ENCODE measurements at regions not wholly inside any gene's neighbourhood (a gene's known extent, or its start where the extent isn't known, plus 50 kb on each side); places are given as distances from the start of the nearest gene placed in this dataset.
"Not testable (repeated sequence)": the region's sequence is repeated elsewhere in the genome, so short reads cannot be mapped to it uniquely, and the experiment has no call there.

DNA sequence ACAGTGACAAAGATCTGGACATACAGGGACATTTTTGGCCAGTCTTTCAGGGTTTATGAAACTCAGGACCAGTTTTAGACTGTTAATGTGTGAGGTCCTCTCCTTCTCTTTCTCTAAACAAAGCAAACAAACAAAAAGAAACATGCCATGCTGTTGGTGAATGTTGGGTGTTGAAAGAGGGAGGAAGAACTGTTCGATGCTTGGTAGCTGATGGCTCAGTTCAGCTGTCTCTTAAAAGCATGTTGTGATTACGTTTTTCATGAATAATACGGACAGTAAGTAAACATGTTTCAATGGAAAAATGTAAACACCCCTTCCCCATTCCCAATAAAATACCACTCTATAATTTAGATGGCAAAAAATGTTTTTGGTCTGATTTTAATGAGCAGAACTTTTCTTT lies 219.1 kb downstream of the SEC23IP start:
- no peak for DNase-seq (ENCODE audit: low read depth in 2 of 2)

DNA sequence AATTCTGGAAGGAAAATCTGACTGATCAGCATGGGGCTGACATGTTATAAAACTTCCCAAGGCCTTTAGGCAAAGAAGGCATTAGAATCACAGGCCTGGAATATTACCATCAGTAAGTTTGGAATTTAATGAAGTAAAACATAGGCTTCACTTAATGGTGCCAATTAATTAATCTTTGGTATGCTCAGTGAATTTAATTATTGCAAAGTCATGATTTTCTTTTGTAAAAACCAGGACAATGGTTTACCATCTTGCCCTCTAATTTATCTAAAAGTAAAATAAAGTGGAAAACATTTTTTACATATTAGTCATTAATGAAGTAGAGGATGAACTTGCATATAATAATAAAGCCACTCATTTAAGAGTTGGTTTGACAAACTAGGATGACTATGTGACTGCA lies 220.3 kb downstream of the SEC23IP start:
- no peak for DNase-seq (ENCODE audit: low read depth in 2 of 2)

DNA sequence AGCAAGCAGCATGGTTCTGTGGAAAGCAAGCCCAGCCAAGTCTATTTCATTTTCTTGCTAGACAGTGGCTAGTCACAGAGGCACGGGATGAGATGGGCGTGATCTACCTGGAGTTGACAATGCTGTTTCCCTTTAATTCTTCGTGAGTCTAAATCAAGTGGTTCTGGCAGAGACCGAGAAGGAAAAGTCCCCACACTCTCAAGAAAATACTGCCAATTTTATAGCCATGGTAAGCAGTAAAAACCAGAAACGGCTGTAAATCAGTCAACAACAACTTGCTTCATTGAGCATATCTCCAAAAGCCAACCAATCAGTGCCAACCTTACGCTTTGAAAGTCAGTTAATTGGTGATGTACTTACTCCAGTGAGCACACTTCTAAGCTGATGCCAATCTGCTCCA lies 223.4 kb downstream of the SEC23IP start:
- DNase-seq (ENCODE audit: low read depth in 2 of 2): no peak

DNA sequence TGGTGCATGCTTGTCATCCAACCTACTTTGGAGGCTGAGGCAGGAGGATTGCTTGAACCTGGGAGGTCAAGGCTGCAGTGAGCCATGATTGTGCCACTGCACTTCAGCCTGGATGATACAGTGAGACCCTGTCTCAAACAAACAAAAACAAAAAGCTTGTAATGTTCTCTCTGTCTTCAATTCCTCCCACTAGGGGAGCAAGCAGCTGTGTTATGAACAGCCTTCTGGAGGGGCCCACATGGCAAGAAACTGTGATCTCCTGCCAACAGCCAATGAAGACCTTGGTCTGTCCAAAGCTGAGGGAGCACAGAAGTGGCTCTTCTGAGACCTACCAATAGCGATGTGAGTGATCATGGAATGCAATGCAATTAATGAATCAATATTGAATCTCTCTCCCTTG lies 229.2 kb downstream of the SEC23IP start:
- DNase-seq (ENCODE audit: low read depth in 2 of 2): no peak

DNA sequence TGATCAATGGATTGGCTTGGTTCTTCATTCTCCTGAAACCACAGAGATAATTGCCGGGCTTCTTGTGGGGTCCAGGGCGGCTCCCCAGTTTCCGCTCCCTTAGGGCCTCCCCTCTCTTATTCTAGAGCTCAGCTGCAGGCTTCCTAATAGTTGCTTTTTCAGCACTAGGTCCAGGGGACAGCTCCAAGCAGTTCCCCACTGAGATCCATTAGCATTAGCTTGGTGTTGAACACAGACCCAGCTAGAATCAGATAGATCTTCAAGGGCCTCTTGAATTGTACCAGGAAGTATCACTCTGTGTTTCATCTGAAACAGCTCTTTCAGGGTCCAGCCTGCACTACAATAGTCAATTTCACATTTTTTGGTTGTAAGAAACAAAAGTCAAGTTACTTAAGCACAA lies 238.7 kb downstream of the SEC23IP start:
- no peak for DNase-seq (ENCODE audit: low read depth in 2 of 2)

DNA sequence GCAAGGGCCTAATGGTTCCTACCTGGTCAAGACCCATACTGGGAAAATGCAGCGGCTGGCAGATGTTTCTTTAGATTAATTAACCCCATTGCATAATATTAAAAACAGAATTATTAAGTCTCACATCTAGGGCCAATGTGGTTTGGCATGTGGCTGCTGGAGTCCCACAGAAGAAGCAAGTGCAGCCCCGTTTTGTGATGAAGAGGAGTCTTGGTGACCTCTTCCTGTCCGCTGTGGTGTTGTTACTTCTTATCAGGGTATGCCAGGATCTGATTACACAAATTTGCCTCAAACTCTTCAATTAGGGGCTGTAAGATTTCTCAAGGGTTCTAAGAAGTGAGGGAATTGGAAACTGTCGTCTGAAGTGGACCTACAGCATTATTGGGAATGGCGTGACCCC lies 240.3 kb downstream of the SEC23IP start:
- no peak for DNase-seq (ENCODE audit: low read depth in 2 of 2)

DNA sequence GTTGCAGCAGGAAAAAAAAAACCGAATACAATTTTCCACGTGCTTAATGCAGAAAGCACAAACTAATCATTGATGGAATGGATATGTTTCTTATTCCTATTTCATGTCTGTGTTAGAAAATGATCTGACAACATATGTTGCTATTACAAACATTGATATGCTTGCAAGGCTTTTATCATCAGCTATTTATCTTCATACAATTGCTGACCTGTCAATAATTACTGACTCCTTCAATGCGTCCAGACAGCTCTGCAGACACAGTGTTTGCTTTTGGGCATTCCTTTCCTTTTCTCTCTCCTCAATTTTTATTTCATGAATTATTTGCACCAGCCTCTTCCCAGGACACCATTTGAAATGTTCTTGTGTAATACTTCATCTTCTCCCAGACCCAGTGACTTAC lies 246.2 kb downstream of the SEC23IP start:
- no peak for DNase-seq (ENCODE audit: low read depth in 2 of 2)

DNA sequence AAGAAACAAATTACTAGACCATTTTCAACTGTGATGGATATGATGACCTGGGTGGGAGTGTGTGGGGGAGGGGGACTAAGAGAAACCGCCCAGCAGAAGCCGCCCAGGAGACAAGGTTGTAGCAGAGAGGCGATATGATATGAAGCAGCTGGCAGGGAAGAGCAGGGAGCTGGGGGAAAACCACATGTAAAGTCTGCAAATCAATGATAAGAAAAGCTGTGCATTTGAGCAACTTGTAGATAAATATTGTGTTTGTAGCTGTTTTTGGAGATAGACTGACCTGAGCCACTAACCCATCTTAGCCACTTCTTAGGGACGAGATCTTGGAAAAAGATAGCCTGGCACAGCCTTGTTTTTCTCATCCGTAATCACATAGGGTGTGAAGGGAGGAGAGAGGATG lies 252.6 kb downstream of the SEC23IP start:
- DNase-seq (ENCODE audit: low read depth in 2 of 2): no peak

DNA sequence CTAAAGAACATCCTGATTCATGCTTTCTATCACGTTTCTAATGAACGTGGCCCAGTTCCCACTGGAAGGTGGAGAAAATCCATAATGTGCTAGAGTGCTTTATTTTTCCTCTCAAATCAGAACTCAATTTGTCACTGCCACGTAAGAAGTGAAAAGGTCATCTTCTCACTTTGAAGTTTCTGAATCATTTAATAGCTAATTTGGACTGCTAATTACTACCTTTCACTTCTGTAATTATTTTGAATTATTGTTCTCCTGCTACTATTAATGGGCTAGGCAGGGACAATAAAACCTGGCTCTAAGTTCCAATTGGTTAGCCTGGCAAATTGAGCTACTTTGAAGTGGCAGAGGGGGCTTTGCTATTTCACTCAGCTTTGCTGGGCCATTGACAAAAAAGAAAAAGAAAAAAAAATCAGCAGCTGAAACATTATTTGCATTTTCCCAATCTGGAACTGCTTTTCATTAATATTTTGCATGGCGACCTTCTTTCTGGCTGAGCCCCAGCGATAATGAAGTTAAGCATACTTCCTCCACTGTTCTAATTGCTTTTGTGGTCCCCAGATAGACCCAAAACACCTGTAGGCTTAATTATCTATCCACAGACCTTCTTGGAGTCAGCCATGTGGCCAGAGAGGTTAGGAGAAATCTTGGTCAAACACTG lies 264.2 kb downstream of the SEC23IP start:
- DNase-seq (ENCODE audit: low read depth in 2 of 2): no peak

DNA sequence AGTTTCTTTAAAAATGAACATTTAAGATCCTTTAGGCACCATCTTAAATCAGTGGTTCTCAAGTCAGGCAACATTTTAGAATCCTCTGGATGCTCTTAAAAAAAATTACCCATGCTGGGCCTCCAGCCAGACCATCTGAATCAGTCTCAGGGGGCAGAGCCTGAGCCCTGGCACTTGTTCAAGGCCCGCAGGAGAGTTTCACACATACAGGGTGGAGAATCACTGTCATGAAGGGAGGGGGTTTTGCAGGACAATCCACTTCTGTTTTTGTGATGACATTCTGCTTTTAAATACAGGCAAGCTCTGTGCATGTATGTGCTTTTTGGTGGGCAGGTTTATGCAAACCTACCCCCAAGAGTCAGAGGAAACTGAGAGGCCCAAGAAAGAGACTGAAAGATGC lies 268.6 kb downstream of the SEC23IP start:
- no peak for DNase-seq (ENCODE audit: low read depth in 2 of 2)

DNA sequence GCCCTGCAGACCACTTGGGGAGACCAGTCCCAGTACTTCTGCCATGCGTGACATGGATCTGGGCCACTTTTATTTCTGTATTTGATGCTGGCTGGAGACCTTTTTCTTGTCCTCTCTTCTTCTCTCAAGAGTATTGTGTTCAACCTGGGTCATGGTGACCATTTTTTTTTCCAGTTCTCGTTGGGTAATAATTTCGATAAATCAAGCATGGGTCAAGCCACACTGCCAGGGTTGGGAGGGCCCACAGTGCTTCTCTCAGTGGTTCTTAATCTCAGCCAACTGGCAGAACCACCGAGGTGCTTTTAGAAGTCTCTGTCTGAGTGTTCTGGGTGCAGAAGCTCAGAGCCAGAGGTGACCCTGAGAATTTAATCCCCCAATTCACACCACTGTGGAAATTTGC lies 269.9 kb downstream of the SEC23IP start:
- DNase-seq (ENCODE audit: low read depth in 2 of 2): no peak

DNA sequence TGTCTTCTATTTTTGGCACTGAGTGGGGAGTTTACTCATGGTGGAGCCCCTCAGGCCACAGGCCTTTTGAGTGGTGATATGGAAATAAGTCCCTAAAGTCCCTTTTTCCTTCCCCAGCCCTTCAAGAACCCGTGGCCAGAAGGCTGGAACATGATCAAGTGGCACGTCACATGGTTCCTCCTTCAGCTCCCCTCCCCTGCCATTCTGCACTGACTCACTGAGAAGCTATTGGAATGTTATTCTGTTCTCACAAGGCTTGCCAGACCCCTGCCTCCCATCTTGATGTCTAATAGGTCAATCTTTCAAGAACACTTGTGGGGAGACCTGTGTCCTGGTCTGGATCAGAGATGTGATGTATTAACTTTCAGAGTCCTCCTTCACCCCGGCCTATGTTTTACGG lies 279.8 kb downstream of the SEC23IP start:
- DNase-seq (ENCODE audit: low read depth in 2 of 2): no peak

DNA sequence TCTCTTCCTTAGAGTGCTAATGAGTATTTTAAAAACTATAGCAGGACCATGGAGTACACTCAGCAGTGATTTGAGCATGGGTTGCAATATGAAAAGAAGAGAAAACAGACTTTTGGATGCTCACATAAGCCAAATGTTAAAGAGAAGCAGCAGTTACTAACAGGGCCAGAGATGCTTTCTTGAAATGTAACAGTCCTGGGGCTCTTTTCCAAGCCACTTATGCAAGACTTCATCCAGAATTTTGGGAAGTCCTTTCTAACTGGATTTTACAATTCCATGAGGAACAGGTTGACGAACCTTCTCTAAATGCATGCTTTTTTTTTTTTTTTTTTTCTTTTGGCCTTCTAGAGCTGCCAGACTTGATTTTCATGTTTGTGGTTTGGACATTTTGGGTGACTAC lies 282.0 kb downstream of the SEC23IP start:
- DNase-seq (ENCODE audit: low read depth in 2 of 2): no peak

DNA sequence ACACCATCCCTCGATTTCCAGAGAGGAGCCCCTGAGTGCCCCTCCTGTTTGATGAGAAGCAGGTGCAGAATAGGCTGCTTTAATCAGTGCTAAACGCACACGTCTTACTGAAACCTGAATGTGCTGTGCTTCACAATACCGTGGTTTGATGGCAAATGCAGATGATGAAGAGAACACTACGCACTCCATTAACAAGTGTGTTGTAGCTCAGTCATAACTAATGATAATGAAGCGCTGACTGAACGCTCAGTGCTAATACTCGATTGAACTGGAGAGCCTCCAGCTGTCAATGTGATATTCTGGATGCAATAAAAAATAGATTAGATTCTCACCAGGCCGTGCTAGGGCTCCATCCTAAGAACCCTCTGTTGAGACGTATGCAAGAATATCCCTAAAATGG lies 279.7 kb upstream of the PLPP4 start:
- no peak for DNase-seq (ENCODE audit: low read depth in 2 of 2)

DNA sequence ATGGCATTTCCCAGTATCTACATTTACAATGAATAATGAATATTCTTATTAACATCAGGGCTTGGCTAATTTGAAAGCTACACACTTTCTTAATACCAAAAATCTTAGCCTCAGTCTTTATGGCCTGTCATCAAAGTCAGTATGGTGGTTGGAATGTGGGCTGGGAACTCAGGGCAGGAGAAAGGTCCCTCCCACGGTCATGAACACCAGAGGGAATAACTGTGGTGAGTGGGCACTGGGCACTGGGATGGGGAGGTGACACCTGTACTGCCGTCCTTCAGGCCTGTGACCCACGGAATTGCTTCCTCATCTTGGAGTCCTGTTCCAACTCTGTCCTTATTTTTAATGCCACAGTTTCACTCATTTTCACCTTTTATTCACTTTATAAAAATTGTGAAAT lies 276.9 kb upstream of the PLPP4 start:
- DNase-seq (ENCODE audit: low read depth in 2 of 2): no peak

DNA sequence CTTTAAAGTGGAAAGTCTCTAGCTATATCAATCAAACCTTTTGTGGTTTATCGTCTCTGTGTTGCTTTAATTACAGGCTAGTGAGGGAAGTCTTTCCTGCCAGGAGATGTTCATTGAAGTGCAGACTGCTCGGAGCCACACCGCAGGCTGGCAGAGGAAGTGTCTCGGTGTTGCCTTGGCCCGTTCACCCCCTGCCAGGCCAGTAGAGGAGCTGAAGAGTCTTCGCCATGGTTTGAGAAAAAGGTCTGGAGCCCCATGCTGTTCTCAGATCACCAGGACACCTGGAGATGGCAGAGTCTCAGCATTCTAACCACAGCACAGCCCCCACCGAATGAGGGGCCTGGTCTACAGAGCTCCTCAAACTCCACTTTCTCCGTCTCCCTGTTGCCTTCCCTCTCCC lies 275.9 kb upstream of the PLPP4 start:
- no peak for DNase-seq (ENCODE audit: low read depth in 2 of 2)

DNA sequence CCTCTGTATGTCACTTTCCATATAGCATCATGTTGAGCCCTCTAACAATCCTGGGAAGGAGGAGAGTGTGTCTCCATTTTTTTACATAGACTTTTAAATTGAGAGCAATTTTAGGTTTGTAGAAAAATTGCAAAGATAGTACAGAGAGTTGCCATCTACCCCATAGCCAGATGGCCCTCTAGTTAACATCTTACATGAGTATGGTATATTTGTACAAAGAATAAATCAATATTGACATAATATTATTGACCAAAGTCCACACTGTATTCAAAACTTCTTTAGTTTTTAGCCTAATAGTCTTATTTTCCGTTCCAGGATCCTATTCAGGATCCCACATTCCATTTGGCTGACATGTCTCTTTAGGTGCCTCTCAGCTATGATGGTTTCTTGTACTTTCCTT lies 274.6 kb upstream of the PLPP4 start:
- DNase-seq (ENCODE audit: low read depth in 2 of 2): no peak

DNA sequence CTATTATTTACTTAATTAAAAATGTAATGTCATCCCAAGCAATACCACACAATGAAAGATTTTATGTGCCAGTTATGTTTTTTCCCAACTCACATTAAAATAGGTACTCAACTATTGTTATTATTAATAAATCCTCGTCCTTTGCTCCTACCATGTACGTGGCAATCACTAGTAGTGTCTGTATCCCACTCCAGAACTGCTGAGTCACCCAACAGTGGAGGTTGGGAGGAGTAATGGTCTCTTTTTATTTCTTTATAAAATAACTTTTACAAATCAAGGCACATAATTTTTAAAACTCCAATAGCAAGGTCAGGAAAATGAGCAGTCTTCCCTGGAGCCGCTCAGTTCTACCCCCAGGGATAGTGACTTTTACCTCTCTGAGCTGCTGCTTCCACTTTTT lies 273.5 kb upstream of the PLPP4 start:
- no peak for DNase-seq (ENCODE audit: low read depth in 2 of 2)

DNA sequence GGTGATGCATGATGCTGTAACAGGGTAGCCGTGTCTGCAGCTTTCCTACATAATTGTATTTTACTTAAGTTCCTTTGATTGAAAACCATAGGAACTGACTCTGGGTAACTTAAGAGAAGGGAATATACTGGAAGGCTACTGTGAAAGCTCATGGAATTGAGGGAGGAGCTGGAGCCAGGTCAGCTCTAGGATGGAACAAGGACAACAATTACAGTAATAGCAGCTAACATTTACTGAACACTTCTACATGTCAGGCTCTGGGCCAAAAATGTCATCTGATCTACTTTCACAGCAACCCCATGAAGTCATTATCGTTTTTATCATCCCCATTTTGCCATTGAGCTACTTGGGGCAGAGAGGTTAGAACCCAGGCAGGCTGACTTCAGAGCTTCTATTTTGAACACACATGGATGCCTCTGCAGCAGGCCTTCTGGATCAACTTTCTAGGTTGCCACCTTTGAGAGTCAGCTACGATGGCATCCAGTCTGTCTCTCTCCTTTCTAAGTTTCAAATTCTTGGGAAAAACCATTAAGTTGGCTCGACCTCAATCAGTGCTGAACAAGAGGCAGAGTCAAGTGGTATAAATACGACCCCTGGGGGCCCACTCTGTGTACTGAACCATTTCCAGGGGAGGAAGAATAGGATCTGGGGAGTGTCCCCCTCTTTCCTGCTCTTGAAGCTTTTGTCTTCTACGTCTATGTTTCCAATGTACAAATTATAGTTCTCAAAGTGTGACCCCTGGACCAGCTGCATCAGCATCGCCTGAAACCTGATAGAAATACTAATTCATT lies 272.3 kb upstream of the PLPP4 start:
- no peak for DNase-seq (ENCODE audit: low read depth in 2 of 2)

DNA sequence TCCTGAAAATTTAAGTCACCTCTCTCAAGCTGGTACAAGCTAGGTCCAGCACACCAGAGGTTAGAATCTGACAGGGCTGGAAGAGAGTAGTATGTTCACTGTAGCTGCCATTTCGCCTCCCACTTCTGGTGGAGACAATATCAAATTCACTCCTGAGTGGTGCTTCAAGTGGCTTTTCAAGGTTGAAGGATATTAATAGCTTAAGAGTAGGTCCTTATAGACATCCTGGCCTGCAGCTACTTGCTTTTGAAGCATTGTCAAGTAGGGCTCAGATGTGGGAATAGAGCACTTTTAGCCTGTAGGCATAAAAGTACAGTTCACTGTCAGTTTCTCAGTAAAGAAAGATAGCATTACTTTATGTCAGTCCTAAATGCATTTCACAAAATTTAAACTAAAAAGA lies 270.5 kb upstream of the PLPP4 start:
- DNase-seq (ENCODE audit: low read depth in 2 of 2): no peak

DNA sequence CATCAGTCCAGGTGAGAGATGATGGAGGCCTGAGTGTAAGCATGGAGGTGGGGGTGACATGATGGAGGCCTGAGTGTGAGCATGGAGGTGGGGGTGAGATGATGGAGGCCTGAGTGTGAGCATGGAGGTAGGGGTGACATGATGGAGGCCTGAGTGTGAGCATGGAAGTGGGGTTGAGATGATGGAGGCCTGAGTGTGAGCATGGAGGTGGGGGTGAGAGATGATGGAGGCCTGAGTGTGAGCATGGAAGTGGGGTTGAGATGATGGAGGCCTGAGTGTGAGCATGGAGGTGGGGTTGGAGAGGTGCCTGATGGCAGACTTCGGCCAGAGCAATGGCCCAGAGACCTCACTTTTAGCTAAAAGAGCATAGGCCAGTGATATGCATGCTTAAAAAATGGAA lies 269.9 kb upstream of the PLPP4 start:
- DNase-seq (ENCODE audit: low read depth in 2 of 2): not testable (repeated sequence)

DNA sequence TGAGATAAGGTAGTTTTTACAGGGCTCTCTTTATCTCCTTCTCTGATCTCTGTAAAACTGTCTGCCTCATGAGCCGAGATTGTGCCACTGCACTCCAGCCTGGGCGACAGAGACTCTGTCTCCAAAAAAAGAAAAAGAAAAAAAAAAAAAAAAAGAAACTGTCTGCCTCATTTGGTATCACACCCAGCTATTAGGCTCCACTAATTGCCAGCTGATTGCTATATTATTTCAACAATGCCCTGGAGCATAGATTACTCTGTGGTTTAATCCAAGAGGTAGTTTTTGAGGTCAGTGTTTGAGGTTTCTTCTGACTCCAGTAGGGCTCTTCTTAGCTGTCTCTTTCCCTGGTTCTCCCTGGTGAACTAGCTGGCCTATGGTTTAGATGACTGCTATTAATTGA lies 268.1 kb upstream of the PLPP4 start:
- no peak for DNase-seq (ENCODE audit: low read depth in 2 of 2)

DNA sequence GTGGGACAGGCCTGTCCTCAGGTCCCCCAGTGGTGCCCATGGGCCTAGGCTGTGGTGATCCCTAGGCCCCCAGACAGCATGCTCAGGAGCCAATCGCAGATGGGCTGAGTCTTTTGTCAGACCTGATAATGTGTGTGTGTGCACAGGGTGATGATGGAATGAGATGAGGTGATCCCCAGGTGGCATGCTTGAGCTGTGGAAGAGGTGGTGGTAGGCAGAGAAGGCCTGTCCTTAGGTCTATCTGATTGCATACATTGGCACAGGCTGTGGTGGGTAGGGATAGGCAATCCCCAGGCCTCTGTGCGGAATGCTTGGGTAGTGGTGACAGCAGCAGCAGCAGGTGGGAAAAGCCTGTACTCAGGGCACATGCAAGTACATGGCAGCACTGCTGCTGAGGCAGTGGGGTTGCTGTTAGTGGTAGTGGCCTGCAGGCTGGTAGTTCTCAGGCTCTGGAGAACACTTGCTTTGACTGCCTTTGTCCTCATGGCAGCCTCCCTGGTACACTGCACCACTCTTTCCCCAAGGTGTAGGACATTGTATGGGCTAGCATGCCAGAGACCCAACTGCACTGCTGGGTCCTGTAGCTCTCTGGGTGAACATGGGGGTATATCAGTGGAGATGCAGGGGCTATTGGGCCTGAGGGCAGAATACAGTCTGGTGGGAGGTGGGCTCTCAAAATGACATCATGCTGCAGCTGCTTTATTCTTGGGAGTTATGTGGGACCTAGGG lies 260.9 kb upstream of the PLPP4 start:
- no peak for DNase-seq (ENCODE audit: low read depth in 2 of 2)
